CD4-positive, CD25-positive, alpha-beta regulatory T cell (primary cell): ENCODE measurements at regions not wholly inside any gene's neighbourhood (a gene's known extent, or its start where the extent isn't known, plus 50 kb on each side); places are given as distances from the start of the nearest gene placed in this dataset.

Experiments used
- ATAC-seq, 2 donors: fragments of 150-1000 bp; cut with Tn5 transposase; one replicate each; pipeline ENCODE4 v1.10.0; 2021; ENCODE audit warnings: low read depth in 2 of 2, moderate number of reproducible peaks in 2 of 2, moderate library complexity in 1 of 2
- DNase-seq, 3 donors: peaks; one replicate each; pipeline versions ENCODE4 v3.0.0 to v3.0.0-alpha.2; 2012 to 2022; ENCODE audit warnings: mixed read lengths in 1 of 3
- H3K27ac ChIP-seq: one replicate; pipeline ENCODE4 v1.7.0; 2013; ENCODE audit warnings: mild to moderate bottlenecking, low read length; ENCODE audit not compliant: insufficient read depth, poor library complexity, severe bottlenecking
- H3K27me3 ChIP-seq: one replicate; pipeline ENCODE4 v1.7.0; 2013; ENCODE audit warnings: low read length; ENCODE audit not compliant: control insufficient read depth, insufficient read depth
- H3K36me3 ChIP-seq: one replicate; pipeline ENCODE4 v1.7.0; 2013; ENCODE audit warnings: mild to moderate bottlenecking, low read length, moderate library complexity; ENCODE audit not compliant: control insufficient read depth, insufficient read depth
- H3K4me1 ChIP-seq: 2 replicates; pipeline ENCODE4 v1.7.0; 2013; ENCODE audit warnings: mild to moderate bottlenecking, low read length; ENCODE audit not compliant: insufficient read depth, control insufficient read depth, poor library complexity, severe bottlenecking
- H3K4me3 ChIP-seq: one replicate; pipeline ENCODE4 v1.7.0; 2013; ENCODE audit warnings: low read depth, mild to moderate bottlenecking, low read length, moderate library complexity
- H3K9me3 ChIP-seq, 2 experiments: 1 replicate in 1 of 2; 2 replicates in 1 of 2; pipeline ENCODE4 v1.7.0; 2013; ENCODE audit warnings: low read length in 2 of 2, mild to moderate bottlenecking in 1 of 2, moderate library complexity in 1 of 2; ENCODE audit not compliant: control insufficient read depth in 2 of 2
- H3K27ac Mint-ChIP-seq, 3 donors: one replicate each; pipeline ENCODE4 v1.8.0; 2020 to 2022; ENCODE audit warnings: mild to moderate bottlenecking in 3 of 3, mixed read lengths in 3 of 3, moderate library complexity in 2 of 3
- H3K27me3 Mint-ChIP-seq: one replicate; pipeline ENCODE4 v1.8.0; 2022; ENCODE audit warnings: mild to moderate bottlenecking, mixed read lengths
- H3K36me3 Mint-ChIP-seq: one replicate; pipeline ENCODE4 v1.8.0; 2020; ENCODE audit warnings: mixed read lengths
- H3K4me1 Mint-ChIP-seq, 4 donors: one replicate each; pipeline ENCODE4 v1.8.0; 2020 to 2022; ENCODE audit warnings: mixed read lengths in 4 of 4, mild to moderate bottlenecking in 1 of 4
- H3K4me3 Mint-ChIP-seq, 4 donors: one replicate each; pipeline ENCODE4 v1.8.0; 2020 to 2022; ENCODE audit warnings: mild to moderate bottlenecking in 4 of 4, mixed read lengths in 4 of 4, moderate library complexity in 3 of 4
- H3K9me3 Mint-ChIP-seq, 7 donors: one replicate each; pipeline ENCODE4 v1.8.0; 2020 to 2022; ENCODE audit warnings: mixed read lengths in 7 of 7, mild to moderate bottlenecking in 3 of 7, moderate library complexity in 2 of 7

DNA sequence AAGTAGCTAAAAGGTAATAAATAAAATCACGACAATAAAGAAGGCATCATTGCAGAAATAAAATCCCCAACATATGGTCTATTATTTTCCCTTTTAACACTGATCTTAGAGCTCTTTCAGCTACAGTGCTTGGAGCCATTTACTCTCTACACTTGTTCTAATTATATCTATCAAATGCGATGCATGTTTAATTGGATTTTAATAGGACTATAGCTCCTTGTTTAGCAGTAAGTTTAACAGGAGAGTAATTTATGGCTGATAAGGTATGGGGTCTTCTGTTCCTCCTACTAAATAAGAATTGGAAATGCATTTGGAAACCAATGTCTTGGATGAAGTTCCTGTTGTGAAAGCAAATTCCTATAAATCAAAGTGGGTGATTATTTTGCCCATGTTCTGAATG lies 304.2 kb upstream of the PTPRD start:
- H3K9me3 Mint-ChIP-seq: peaks cover 0 to 22% (median 10%) of the 10 kb centered on the region in 7 donors
- no peak overlapping the region for H3K27ac Mint-ChIP-seq
- no peaks in the 10 kb centered on the region for H3K27me3 Mint-ChIP-seq
- H3K27me3 ChIP-seq: no peaks in the 10 kb centered on the region
- H3K36me3 Mint-ChIP-seq: no peaks in the 10 kb centered on the region
- ATAC-seq: no peak
- no peaks in the 10 kb centered on the region for H3K36me3 ChIP-seq
- no peak overlapping the region for H3K27ac ChIP-seq
- H3K4me3 Mint-ChIP-seq: no peak overlapping the region
- H3K4me1 Mint-ChIP-seq: no peaks in the 10 kb centered on the region
- no peak overlapping the region for H3K4me3 ChIP-seq
- peaks cover 0 to 8% of the 10 kb centered on the region in 2 experiments for H3K9me3 ChIP-seq
- no peak for DNase-seq
- H3K4me1 ChIP-seq: no peaks in the 10 kb centered on the region

DNA sequence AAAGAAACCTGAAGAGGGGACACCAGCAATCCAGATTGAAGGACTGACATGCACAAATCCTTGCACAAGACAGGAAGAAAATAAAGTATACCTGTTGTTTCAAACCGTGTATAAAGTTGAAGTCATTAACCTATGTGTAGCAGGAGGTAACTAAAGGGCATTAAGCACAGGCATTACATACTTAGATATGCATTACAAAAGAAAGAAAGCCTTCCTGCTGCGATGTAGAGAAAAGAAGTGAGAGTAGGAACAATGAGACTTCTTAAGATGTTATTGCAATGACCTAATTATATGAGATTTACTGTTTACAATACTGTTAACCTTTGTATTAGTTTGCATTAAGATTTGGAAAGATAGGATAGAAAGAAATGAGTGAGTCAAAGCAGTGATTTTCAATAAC lies 308.9 kb upstream of the PTPRD start:
- Histone ChIP-seq H3K27me3 (no peaks in the 10 kb centered on the region), H3K4me3 (no peak overlapping the region), H3K36me3 (no peaks in the 10 kb centered on the region), H3K27ac (no peak overlapping the region), H3K9me3 (peaks cover 0 to 7% of the 10 kb centered on the region in 2 experiments), H3K4me1 (no peaks in the 10 kb centered on the region)
- Mint-ChIP-seq H3K27me3 (no peaks in the 10 kb centered on the region), H3K27ac (no peak overlapping the region), H3K4me3 (no peak overlapping the region), H3K9me3 (peaks cover 3 to 28% (median 13%) of the 10 kb centered on the region in 7 donors), H3K36me3 (no peaks in the 10 kb centered on the region), H3K4me1 (no peaks in the 10 kb centered on the region)
- no peak for DNase-seq
- ATAC-seq: no peak

DNA sequence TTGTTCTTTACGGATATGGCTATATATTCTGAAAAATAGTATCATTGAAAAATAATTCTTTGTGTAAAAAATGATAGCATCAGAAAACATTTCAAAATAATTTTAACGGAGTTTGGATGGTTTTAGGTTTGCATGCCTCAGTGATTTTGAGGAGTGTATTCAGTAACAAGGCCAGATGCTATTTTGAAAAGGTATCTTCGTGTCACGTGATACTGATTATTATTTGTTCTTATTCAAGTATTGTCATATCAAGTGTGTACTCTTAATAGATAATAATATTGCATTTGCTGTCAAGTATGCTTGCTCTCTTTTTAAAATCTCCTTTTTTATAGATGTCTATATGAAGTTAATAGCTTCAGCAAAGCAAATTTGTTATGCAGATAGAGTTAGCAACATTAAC lies 313.1 kb upstream of the PTPRD start:
- H3K36me3 ChIP-seq: no peaks in the 10 kb centered on the region
- DNase-seq: no peak
- no peak overlapping the region for H3K4me3 ChIP-seq
- H3K4me1 Mint-ChIP-seq: no peaks in the 10 kb centered on the region
- no peaks in the 10 kb centered on the region for H3K27me3 ChIP-seq
- H3K27ac Mint-ChIP-seq: no peak overlapping the region
- H3K9me3 Mint-ChIP-seq: peaks cover 2 to 27% (median 11%) of the 10 kb centered on the region in 7 donors
- no peaks in the 10 kb centered on the region for H3K27me3 Mint-ChIP-seq
- no peak overlapping the region for H3K4me3 Mint-ChIP-seq
- no peak overlapping the region for H3K27ac ChIP-seq
- no peak for ATAC-seq
- H3K4me1 ChIP-seq: no peaks in the 10 kb centered on the region
- peaks cover 2 to 9% of the 10 kb centered on the region in 2 experiments for H3K9me3 ChIP-seq
- no peaks in the 10 kb centered on the region for H3K36me3 Mint-ChIP-seq

DNA sequence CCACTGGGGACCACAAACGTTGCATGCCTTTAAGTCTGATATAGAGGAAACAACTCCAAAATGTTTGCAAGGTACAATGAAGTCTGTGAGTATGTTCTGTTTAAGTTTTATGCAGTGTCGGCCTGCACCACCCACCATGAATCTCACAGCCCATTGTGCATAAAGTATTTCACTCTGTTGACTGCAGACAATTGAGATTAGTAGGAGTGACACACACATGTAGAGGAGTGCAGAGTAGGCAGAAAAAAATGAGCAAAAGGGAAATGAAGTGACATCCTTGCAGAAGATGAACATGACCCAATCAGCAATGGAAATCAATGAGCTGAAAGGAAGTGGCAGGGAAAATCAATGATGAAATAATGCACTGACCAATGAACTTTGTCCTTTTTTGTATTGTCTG lies 315.6 kb upstream of the PTPRD start:
- H3K27ac Mint-ChIP-seq: no peak overlapping the region
- no peak overlapping the region for H3K27ac ChIP-seq
- H3K36me3 ChIP-seq: no peaks in the 10 kb centered on the region
- no peak overlapping the region for H3K4me3 ChIP-seq
- no peak overlapping the region for H3K4me3 Mint-ChIP-seq
- H3K36me3 Mint-ChIP-seq: no peaks in the 10 kb centered on the region
- H3K27me3 Mint-ChIP-seq: no peaks in the 10 kb centered on the region
- H3K9me3 ChIP-seq: peaks cover 2 to 14% of the 10 kb centered on the region in 2 experiments
- H3K4me1 ChIP-seq: no peaks in the 10 kb centered on the region
- peaks cover 3 to 29% (median 9%) of the 10 kb centered on the region in 7 donors for H3K9me3 Mint-ChIP-seq
- DNase-seq: no peak
- no peaks in the 10 kb centered on the region for H3K4me1 Mint-ChIP-seq
- no peaks in the 10 kb centered on the region for H3K27me3 ChIP-seq
- no peak for ATAC-seq

DNA sequence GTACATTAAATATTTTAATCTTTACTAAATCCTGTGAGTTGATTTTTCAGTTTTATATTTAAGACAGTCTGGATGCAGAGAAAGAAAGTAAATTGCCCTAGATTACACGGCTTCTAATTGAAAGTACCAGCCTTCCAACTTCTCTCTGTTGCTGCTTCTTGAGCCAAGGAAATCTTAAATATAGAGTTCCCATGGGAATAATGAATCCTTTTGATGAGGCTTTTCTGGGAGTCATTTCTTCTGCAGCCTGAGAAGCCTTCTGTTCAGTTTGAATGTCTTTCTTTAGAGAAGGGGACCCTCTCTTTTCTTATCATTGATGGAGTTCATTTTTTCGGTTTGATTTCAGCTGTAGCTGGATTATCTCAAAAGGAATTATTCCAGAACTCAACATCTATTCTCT lies 317.3 kb upstream of the PTPRD start:
- Mint-ChIP-seq H3K9me3 (peaks cover 2 to 14% (median 6%) of the 10 kb centered on the region in 7 donors), H3K4me3 (no peak overlapping the region), H3K27ac (no peak overlapping the region), H3K36me3 (no peaks in the 10 kb centered on the region), H3K4me1 (no peaks in the 10 kb centered on the region), H3K27me3 (no peaks in the 10 kb centered on the region)
- Histone ChIP-seq H3K27me3 (no peaks in the 10 kb centered on the region), H3K36me3 (no peaks in the 10 kb centered on the region), H3K9me3 (peaks cover 1 to 14% of the 10 kb centered on the region in 2 experiments), H3K27ac (no peak overlapping the region), H3K4me3 (no peak overlapping the region), H3K4me1 (no peaks in the 10 kb centered on the region)
- no peak for DNase-seq
- no peak for ATAC-seq

DNA sequence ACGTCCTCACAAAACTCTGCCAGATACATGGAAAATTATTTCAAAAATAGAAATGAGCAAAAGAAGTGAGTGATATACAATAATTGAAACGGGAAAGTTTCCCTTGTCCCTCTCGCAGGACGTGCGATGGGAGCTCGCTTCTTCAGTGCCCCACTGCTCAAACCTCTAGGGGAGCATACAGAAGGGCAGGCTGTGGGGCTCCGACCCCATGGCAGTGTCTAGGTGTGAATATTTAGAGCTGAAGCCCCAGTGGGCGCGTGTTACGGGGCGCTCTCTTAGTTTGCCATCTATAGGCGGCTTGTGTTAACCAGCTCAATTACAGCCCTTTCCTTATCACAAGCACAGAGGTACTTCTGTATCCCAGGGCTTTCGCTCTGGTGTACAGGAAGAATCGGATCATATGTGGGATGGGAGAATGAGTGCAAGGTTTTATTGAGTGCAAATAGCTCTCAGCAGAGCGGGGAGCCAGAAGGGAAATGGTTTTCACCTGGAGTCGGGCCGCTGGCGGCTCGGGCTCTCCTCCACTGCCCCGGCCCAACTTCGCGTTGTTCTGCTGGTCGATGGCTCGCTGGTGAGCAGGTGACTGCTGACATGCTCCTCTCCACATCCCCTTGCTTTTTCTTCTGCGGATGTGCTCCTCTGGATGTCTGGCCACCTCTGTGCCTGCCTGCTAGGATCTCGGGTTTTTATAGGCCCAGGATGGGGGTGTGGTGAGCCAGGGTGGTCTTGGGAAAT lies 334.0 kb upstream of the PTPRD start:
- Mint-ChIP-seq H3K27me3 (no peaks in the 10 kb centered on the region), H3K4me1 (no peaks in the 10 kb centered on the region), H3K36me3 (no peaks in the 10 kb centered on the region), H3K27ac (no peak overlapping the region), H3K9me3 (peaks cover 0 to 20% (median 8%) of the 10 kb centered on the region in 7 donors), H3K4me3 (no peak overlapping the region)
- no peaks in the 10 kb centered on the region for H3K36me3 ChIP-seq
- DNase-seq (no peak), ATAC-seq (no peak)
- no peaks in the 10 kb centered on the region for H3K9me3 ChIP-seq
- no peak overlapping the region for H3K27ac ChIP-seq
- no peaks in the 10 kb centered on the region for H3K4me1 ChIP-seq
- no peaks in the 10 kb centered on the region for H3K27me3 ChIP-seq
- H3K4me3 ChIP-seq: no peak overlapping the region

DNA sequence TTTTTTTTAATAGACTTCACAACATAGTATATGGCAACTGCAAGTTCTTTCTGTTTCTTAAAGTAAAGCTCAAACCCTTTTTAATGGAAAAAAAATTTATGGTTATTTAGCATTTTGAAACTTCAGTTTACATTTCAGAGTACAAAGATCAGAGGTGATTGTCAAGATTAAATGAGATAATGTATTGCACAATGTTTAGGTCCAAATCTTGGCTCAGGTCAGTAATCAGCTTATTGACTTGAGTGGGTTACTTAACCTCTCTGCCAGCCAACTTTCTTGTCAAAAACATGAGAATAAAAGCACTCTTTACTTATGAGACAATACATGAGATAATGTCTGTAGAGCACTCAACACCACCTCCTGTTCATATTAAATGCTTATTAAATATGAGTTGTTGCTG lies 345.1 kb upstream of the PTPRD start:
- Histone ChIP-seq H3K36me3 (no peaks in the 10 kb centered on the region), H3K9me3 (peaks cover 2 to 6% of the 10 kb centered on the region in 2 experiments), H3K4me1 (no peaks in the 10 kb centered on the region), H3K27ac (no peak overlapping the region), H3K27me3 (no peaks in the 10 kb centered on the region), H3K4me3 (no peak overlapping the region)
- DNase-seq (no peak), ATAC-seq (no peak)
- Mint-ChIP-seq H3K27me3 (no peaks in the 10 kb centered on the region), H3K9me3 (peaks cover 4 to 16% (median 11%) of the 10 kb centered on the region in 7 donors), H3K27ac (no peak overlapping the region), H3K4me1 (no peaks in the 10 kb centered on the region), H3K4me3 (no peak overlapping the region), H3K36me3 (no peaks in the 10 kb centered on the region)

DNA sequence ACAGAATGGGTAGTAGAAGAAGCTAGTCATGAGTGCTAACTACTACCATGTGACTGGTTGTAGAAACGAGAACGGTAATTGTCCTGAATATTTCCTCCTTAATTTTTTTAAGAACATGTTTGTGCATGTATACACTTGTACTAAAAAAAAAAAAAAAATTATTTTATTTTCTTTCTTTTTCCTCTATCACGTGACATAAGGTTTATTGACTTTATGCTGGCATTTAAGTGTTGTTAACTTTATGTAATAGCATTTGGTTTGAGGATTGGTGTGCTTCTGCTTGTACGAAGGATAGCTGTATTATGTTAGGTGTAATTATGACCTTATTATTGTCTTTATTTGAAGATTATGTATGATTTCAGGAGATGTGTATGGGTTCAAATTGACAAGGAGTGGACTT lies 349.1 kb upstream of the PTPRD start:
- Histone ChIP-seq H3K36me3 (no peaks in the 10 kb centered on the region), H3K4me3 (no peak overlapping the region), H3K27ac (no peak overlapping the region), H3K9me3 (peaks cover 0 to 14% of the 10 kb centered on the region in 2 experiments), H3K27me3 (no peaks in the 10 kb centered on the region), H3K4me1 (no peaks in the 10 kb centered on the region)
- Mint-ChIP-seq H3K36me3 (no peaks in the 10 kb centered on the region), H3K9me3 (peaks cover 5 to 30% (median 20%) of the 10 kb centered on the region in 7 donors), H3K27me3 (no peaks in the 10 kb centered on the region), H3K4me3 (no peak overlapping the region), H3K4me1 (no peaks in the 10 kb centered on the region), H3K27ac (no peak overlapping the region)
- DNase-seq (no peak), ATAC-seq (no peak)
